ENCODE measurements at regions not wholly inside any gene's neighbourhood (a gene's known extent, or its start where the extent isn't known, plus 50 kb on each side); places are given as distances from the start of the nearest gene placed in this dataset.

- intact Hi-C loops (cut with DNase I, micrococcal nuclease), result no loop called here
- ATAC-seq (no peak), DNase-seq (no peak)
These were observed 147.1 kb downstream of the MPP7 start for GRCh38 chr10:28155726-28156125.

GRCh38 chr10:28151636-28152035 is 151.2 kb downstream of the MPP7 start:
- intact Hi-C loops (cut with DNase I, micrococcal nuclease), result no loop called here
- ATAC-seq, result no peak

GRCh38 chr10:28149746-28150145 is 150.9 kb upstream of the ODAD2 start:
- intact Hi-C loops (cut with DNase I, micrococcal nuclease), result no loop called here
- DNase-seq (no peak), ATAC-seq (no peak)

More at GRCh38 chr10:28151636-28152035, 151.2 kb downstream of the MPP7 start:
- no peak for DNase-seq

- intact Hi-C loops (cut with DNase I, micrococcal nuclease), result no loop called here
- no peak for ATAC-seq
- DNase-seq, result no peak
These were observed 148.8 kb upstream of the ODAD2 start for GRCh38 chr10:28147706-28148105.

- no peak for ATAC-seq
- intact Hi-C loops (cut with DNase I, micrococcal nuclease), result no loop called here
- no peak for DNase-seq
These were observed 140.3 kb upstream of the ODAD2 start for GRCh38 chr10:28139138-28139537.

GRCh38 chr10:28137907-28138880 is 139.3 kb upstream of the ODAD2 start:
- DNase-seq (no peak), ATAC-seq (no peak)
- intact Hi-C loops (cut with DNase I, micrococcal nuclease), result no loop called here

GRCh38 chr10:28135258-28135657 is 136.4 kb upstream of the ODAD2 start:
- intact Hi-C loops (cut with DNase I, micrococcal nuclease), result no loop called here
- ATAC-seq (no peak), DNase-seq (no peak)

GRCh38 chr10:28130267-28130666 is 131.4 kb upstream of the ODAD2 start:
- DNase-seq (no peak), ATAC-seq (no peak)
- intact Hi-C loops (cut with DNase I, micrococcal nuclease), result no loop called here

GRCh38 chr10:28127881-28128280 is 129.0 kb upstream of the ODAD2 start:
- intact Hi-C loops (cut with DNase I, micrococcal nuclease), result no loop called here
- ATAC-seq (no peak), DNase-seq (no peak)

GRCh38 chr10:28125701-28126100 is 126.8 kb upstream of the ODAD2 start:
- intact Hi-C loops (cut with DNase I, micrococcal nuclease), result no loop called here
- ATAC-seq (no peak), DNase-seq (no peak)

- DNase-seq (no peak), ATAC-seq (no peak)
- intact Hi-C loops (cut with DNase I, micrococcal nuclease), result no loop called here
These were observed 121.9 kb upstream of the ODAD2 start for GRCh38 chr10:28120795-28121194.

- DNase-seq (no peak), ATAC-seq (no peak)
- intact Hi-C loops (cut with DNase I, micrococcal nuclease), result no loop called here
These were observed 121.3 kb upstream of the ODAD2 start for GRCh38 chr10:28120043-28120749.

GRCh38 chr10:28118985-28119628 is 120.2 kb upstream of the ODAD2 start:
- ATAC-seq (no peak), DNase-seq (no peak)
- intact Hi-C loops (cut with DNase I, micrococcal nuclease), result no loop called here

GRCh38 chr10:28113202-28113601 is 114.3 kb upstream of the ODAD2 start:
- intact Hi-C loops (cut with DNase I, micrococcal nuclease), result no loop called here
- ATAC-seq, result no peak

GRCh38 chr10:28111712-28112111 is 112.8 kb upstream of the ODAD2 start:
- ATAC-seq, result no peak
- no peak for DNase-seq

More at GRCh38 chr10:28113202-28113601, 114.3 kb upstream of the ODAD2 start:
- no peak for DNase-seq

GRCh38 chr10:28105561-28105960 is 106.7 kb upstream of the ODAD2 start:
- ATAC-seq (no peak), DNase-seq (no peak)
- intact Hi-C loops (cut with DNase I, micrococcal nuclease), result no loop called here

More at GRCh38 chr10:28111712-28112111, 112.8 kb upstream of the ODAD2 start:
- intact Hi-C loops (cut with DNase I, micrococcal nuclease), result no loop called here

GRCh38 chr10:28097633-28098032 is 98.8 kb upstream of the ODAD2 start:
- intact Hi-C loops (cut with DNase I, micrococcal nuclease), result no loop called here
- DNase-seq (no peak), ATAC-seq (no peak)

- DNase-seq (no peak), ATAC-seq (no peak)
- intact Hi-C loops (cut with DNase I, micrococcal nuclease), result no loop called here
These were observed 97.0 kb upstream of the ODAD2 start for GRCh38 chr10:28095791-28096378.

GRCh38 chr10:28094121-28094520 is 95.2 kb upstream of the ODAD2 start:
- ATAC-seq, result no peak
- intact Hi-C loops (cut with DNase I, micrococcal nuclease), result no loop called here
- no peak for DNase-seq
